ENCODE measurements at regions not wholly inside any gene's neighbourhood (a gene's known extent, or its start where the extent isn't known, plus 50 kb on each side); places are given as distances from the start of the nearest gene placed in this dataset.
"Not testable (repeated sequence)": the region's sequence is repeated elsewhere in the genome, so short reads cannot be mapped to it uniquely, and the experiment has no call there.

DNA sequence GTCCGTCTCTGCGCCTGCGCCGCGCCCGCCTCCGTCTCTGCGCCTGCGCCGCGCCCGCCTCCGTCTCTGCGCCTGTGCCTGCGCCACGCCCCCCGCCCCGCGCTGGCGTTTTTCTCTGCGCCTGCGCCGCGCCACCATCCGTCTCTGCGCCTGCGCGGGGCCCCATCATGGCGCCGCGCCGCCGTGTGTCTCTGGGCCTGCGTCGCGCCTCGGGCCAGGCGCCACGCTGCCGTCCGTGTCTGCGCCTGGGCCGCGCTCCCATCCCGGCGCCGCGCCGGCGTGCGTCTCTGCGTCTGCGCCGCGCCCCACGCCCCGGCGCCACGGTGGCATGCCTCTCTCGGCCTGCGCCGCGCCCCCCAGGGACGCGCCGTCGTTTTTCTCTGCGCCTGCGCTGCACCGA, 51.8 kb upstream of the DUX4 start:
- 79 to 89% methylated on average over 47 to 69 of the region's 70 CpGs for WGBS, 2 experiments (ENCODE audit: low coverage in 1 of 2, low lambda C conversion rate in 2 of 2, missing lambda C conversion rate in 2 of 2)
- no peak overlapping the region for H3K27ac ChIP-seq
- H3K4me2 ChIP-seq (ENCODE audit: unreplicated experiment) = no peak overlapping the region
- in situ Hi-C loops (cut with MboI) = no loop called here
- DNase-seq = no peak
- no peaks in the 10 kb centered on the region for H4K20me1 ChIP-seq (ENCODE audit: insufficient read depth)
- H3K9ac ChIP-seq = no peak overlapping the region
- H3K9me3 ChIP-seq (ENCODE audit: low read depth) = no peaks in the 10 kb centered on the region
- no peaks in the 10 kb centered on the region for H3K36me3 ChIP-seq (ENCODE audit: low read depth)
- H3K4me3 ChIP-seq = no peak overlapping the region
- H2AFZ ChIP-seq = no peak overlapping the region
- H3K4me1 ChIP-seq (ENCODE audit: insufficient read depth) = no peaks in the 10 kb centered on the region
- H3K9me2 ChIP-seq (ENCODE audit: insufficient read depth) = no peaks in the 10 kb centered on the region
- H3K27me3 ChIP-seq (replicated peaks; ENCODE audit: insufficient read depth) = no peaks in the 10 kb centered on the region
- no peaks in the 10 kb centered on the region for H3F3A ChIP-seq (ENCODE audit: insufficient read depth)
- no peaks in the 10 kb centered on the region for H3K79me2 ChIP-seq (ENCODE audit: insufficient read depth)
- no peak for TF ChIP-seq EZH2 (IDR thresholded peaks at IDR 0.05; ENCODE audit: insufficient read depth, poor library complexity, severe bottlenecking)
- TF ChIP-seq EZH2phosphoT487 (IDR thresholded peaks at IDR 0.05; ENCODE audit: insufficient read depth, low read depth) = no peak

GRCh38 chr4:190122161-190123142, 51.1 kb upstream of the DUX4 start:
- H3K27ac ChIP-seq; in situ Hi-C loops (cut with MboI); H3K4me1 ChIP-seq (ENCODE audit: insufficient read depth); H3K79me2 ChIP-seq (ENCODE audit: insufficient read depth); H2AFZ ChIP-seq; H3K9me2 ChIP-seq (ENCODE audit: insufficient read depth); H3K9me3 ChIP-seq (ENCODE audit: low read depth); H3K36me3 ChIP-seq (ENCODE audit: low read depth); H3K27me3 ChIP-seq (replicated peaks; ENCODE audit: insufficient read depth); H3K4me3 ChIP-seq; H3K4me2 ChIP-seq (ENCODE audit: unreplicated experiment); H4K20me1 ChIP-seq (ENCODE audit: insufficient read depth); H3K9ac ChIP-seq; H3F3A ChIP-seq (ENCODE audit: insufficient read depth): not testable (repeated sequence)
- DNase-seq = peak; percentile 58
- 85% methylated on average over 21 to 28 of the region's 29 CpGs for WGBS, 2 experiments (ENCODE audit: low coverage in 1 of 2, low lambda C conversion rate in 2 of 2, missing lambda C conversion rate in 2 of 2)

Measured in GM23248 (cell line).